Body of pancreas (tissue), 4 donors: ENCODE measurements at regions not wholly inside any gene's neighbourhood (a gene's known extent, or its start where the extent isn't known, plus 50 kb on each side); places are given as distances from the start of the nearest gene placed in this dataset.

Source experiments
- POLR2A ChIP-seq, 3 donors: fragments of 450-650 bp; IDR thresholded peaks; one replicate each; pipeline ENCODE4 v1.6.1; 2016; ENCODE audit warnings: antibody characterized with exemption in 3 of 3, mild to moderate bottlenecking in 2 of 3
- TF ChIP-seq, protein P1 (sequence below), 7 experiments: fragments of 450-650 bp in 4 of 7; fragments of 200-600 bp in 3 of 7; sonication (generic) in 3 of 7; IDR thresholded peaks; one replicate each; pipeline ENCODE4 v1.5.1; 2016 to 2019; ENCODE audit warnings: antibody characterized with exemption in 7 of 7

DNA sequence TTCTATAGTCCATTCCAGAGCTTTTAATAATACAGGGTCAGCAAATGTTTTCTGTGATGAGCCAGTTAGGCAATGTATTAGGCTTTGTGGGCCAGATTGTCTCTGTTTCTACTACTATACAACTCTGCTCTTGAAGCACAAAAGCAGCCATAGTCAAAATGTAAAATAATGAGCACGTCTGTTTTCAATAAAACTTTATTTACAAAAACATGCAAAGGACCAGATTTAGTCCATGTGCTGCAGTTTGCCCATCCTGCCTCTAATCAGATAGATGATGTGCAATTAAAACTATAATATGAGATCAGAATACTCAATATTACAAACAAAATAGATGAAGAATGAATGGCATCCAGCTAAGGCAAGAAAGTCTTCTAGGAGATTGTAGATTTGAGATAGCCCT lies 127.8 kb upstream of the FRMPD4 start:
- TF ChIP-seq, protein P1, sequence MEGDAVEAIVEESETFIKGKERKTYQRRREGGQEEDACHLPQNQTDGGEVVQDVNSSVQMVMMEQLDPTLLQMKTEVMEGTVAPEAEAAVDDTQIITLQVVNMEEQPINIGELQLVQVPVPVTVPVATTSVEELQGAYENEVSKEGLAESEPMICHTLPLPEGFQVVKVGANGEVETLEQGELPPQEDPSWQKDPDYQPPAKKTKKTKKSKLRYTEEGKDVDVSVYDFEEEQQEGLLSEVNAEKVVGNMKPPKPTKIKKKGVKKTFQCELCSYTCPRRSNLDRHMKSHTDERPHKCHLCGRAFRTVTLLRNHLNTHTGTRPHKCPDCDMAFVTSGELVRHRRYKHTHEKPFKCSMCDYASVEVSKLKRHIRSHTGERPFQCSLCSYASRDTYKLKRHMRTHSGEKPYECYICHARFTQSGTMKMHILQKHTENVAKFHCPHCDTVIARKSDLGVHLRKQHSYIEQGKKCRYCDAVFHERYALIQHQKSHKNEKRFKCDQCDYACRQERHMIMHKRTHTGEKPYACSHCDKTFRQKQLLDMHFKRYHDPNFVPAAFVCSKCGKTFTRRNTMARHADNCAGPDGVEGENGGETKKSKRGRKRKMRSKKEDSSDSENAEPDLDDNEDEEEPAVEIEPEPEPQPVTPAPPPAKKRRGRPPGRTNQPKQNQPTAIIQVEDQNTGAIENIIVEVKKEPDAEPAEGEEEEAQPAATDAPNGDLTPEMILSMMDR (IDR thresholded peaks at IDR 0.05): no peak
- no peak for TF ChIP-seq POLR2A (IDR thresholded peaks at IDR 0.05)
